Activated CD4-positive, CD25-positive, alpha-beta regulatory T cell treated with anti-CD3 and anti-CD28 coated beads, Interleukin-2, amount 50 U/mL, for 24 hours (primary cell): ENCODE measurements at regions not wholly inside any gene's neighbourhood (a gene's known extent, or its start where the extent isn't known, plus 50 kb on each side); places are given as distances from the start of the nearest gene placed in this dataset.
"Not testable (repeated sequence)": the region's sequence is repeated elsewhere in the genome, so short reads cannot be mapped to it uniquely, and the experiment has no call there.

Experiments
- ATAC-seq, 2 donors: fragments of 150-1000 bp; cut with Tn5 transposase; one replicate each; pipeline ENCODE4 v1.10.0; 2021; ENCODE audit warnings: mild to moderate bottlenecking in 1 of 2, moderate library complexity in 1 of 2

DNA sequence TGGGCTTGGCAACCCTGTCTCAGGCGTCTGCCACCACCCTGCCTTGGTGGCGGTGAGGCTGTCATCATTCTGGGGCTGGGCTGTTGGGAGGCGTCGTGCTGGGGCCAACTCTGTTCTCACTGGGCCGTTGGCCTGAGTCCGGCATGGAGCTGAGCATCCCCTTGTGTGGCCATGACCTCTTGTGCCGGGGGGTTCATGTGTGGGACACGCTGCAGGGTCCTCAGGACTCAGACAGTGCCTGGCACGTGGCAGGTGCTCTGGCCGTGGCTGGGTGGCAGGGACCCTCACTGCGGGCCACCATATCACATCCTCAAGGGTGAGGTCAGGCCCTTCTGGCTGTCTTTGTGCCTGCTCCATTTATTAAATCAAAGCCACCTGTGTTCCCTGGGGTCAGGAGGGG, 197.4 kb downstream of the BANP start:
- not testable (repeated sequence) for ATAC-seq

GRCh38 chr16:88149158-88149603, 197.9 kb downstream of the BANP start:
- not testable (repeated sequence) for ATAC-seq

DNA sequence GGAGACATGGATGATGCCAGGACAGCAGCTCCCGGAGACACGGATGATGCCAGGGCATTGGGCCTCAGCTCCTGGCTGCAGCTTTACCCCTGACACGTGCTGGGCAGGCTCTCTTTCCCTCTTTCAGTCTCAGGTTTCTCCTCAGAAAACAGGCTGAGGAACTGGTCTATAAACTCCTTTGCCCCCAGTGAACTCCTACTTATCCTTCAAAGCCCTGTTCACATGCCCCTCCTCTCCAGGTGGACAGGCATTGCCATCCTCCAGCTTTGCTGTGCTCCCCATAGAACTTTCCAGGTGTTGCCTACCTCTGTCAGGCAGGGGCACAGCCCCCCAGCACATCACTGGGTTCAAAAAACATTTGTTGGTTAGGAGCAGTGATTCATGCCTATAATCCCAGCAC, 198.4 kb downstream of the BANP start:
- ATAC-seq = not testable (repeated sequence)

GRCh38 chr16:88150456-88151128, 199.4 kb downstream of the BANP start:
- ATAC-seq = not testable (repeated sequence)

- ATAC-seq = not testable (repeated sequence)
Measured at GRCh38 chr16:88151129-88151499, 199.9 kb downstream of the BANP start.

- not testable (repeated sequence) for ATAC-seq
Measured at GRCh38 chr16:88151859-88152843, 200.9 kb downstream of the BANP start.

DNA sequence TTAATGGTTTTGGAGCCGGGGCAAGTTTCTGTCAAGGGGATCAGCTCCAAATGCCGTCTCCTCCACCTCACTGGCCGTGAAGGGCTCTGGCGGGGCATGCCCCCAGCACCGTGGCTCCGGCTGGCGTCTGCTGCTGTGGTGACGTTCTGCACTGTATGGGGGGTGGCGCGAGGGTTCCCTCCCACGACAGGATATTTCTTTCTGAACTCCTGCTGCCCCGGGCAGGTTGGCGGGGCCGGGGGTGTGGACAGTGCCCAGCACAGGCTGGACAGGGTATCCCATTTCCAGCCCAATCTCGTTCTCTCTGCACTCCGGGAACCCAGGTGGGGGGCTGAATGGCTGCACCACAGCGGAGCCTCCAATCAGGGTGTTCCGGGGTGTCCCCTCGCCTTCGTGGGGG, 201.6 kb downstream of the BANP start:
- not testable (repeated sequence) for ATAC-seq

DNA sequence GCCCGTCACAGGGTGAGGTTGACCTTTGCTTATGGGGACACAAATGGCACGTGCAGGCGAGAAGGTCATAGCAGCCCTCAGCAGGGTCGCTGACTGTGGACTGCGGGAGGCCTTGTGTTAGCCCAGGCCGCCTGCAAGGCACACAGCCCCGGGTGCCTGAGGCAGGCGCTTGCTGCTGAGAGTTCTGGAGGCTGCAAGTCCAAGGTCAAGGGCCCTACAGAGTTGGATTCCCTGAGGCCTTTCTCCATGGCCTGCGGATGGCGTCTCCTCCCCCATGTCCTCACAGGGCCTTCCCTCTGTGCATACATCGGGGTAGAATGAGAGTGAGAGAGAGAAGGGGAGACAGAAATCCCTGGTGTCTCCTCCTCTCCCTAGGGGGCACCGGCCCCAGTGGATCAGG, 202.3 kb downstream of the BANP start:
- not testable (repeated sequence) for ATAC-seq

DNA sequence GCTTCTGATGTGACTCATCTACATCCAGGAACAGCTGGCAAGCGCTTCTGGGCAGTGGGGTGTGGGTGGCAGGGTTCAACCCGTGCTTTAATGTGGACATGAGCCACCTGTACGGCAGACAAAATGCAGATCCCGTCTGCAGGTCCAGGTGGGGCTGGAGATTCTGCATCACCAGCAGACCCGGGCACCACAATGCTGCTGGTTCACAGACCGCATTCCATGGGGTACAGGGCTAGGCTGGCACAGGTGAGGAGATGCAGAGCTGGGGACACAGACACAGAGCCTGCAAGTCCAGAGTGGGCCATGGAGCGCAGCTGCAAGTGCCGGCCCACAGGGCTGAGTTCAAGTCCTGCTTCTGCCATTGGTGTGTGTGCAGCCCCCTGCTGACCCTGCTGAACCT, 203.7 kb downstream of the BANP start:
- not testable (repeated sequence) for ATAC-seq

GRCh38 chr16:88155681-88156080, 204.4 kb downstream of the BANP start:
- not testable (repeated sequence) for ATAC-seq

- not testable (repeated sequence) for ATAC-seq
Measured at GRCh38 chr16:88156640-88157283, 205.5 kb downstream of the BANP start.

DNA sequence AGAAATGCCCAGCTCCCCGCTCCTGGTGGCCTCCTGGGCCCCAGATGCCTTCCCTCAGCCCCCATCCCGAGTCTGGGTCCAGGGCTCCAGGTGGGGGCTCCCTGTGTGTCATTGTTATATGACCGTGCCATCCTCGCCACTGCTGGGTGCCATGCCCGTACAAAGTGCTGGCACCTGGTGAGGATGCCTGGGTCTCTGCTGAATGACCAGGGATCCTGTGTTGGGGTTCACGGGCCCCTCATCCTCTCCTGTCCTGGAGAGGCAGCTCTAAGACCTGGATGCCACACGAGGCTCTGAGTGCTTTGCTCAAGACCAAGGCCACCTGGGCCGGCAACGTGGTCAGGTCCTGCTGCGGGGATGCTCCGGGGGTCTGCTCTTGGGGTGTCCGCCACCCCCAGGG, 206.5 kb downstream of the BANP start:
- not testable (repeated sequence) for ATAC-seq

GRCh38 chr16:88158256-88159045, 207.2 kb downstream of the BANP start:
- not testable (repeated sequence) for ATAC-seq

DNA sequence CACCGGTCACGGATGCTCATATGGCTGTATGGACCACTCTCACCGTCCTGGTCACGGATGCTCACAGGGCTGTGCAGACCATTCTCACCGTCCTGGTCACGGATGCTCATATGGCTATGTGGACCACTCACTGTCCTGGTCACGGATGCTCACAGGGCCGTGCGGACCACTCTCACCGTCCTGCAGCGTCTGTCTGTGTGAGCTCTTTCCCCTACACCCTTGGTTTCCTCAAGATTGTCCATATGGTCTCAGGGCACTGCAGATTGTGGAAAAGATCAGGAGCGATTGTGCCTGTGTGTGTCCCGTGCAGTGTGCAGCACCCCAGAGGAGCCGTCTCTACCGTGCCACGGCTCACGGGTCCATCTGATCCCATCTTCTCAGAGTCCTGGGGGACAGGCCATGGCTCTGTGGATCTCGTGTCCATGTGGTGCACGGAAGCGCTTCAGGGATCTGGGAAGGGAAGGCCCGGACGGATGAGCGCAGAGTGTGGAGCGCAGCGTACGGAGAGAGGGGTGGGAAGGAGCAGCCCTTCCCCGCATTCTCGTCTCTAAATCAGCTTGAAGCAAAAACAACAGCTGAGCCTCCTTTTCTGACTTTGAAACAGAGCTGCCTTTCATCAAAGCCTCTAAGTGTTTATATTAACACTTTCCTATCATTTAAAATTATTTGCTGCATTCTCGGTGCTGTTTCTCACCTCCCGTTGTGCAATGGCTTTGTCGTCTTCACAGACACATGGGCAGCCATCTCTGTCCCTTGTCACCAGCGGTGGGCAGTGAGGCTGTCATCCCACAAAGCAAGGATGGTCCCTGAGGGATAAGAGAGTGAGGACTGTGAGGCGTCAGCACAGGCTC, 208.0 kb downstream of the BANP start:
- ATAC-seq = not testable (repeated sequence)

DNA sequence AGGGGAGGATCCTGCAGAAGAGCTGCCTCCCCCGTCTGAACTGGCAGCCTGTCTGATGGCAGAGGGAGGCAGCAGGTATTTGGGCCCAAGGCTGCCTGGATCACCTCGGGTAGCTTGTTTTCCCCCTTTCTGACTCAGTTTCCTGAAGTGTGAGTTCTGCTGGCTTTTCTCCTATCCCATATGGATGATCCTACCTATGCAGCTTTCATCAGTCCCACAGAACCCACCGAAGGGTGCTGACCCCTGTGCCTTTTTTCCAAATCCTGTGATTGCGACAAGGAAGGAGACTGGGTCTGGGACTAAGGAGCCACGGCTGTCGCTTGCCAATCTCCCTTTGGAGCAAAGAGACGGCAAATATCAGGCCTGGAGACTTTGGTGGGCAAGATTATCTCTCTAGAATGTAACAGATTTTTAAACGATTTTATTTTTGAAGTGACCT, 208.7 kb downstream of the BANP start:
- ATAC-seq = not testable (repeated sequence)

- ATAC-seq = not testable (repeated sequence)
Measured at GRCh38 chr16:88161191-88161590, 210.0 kb downstream of the BANP start.

DNA sequence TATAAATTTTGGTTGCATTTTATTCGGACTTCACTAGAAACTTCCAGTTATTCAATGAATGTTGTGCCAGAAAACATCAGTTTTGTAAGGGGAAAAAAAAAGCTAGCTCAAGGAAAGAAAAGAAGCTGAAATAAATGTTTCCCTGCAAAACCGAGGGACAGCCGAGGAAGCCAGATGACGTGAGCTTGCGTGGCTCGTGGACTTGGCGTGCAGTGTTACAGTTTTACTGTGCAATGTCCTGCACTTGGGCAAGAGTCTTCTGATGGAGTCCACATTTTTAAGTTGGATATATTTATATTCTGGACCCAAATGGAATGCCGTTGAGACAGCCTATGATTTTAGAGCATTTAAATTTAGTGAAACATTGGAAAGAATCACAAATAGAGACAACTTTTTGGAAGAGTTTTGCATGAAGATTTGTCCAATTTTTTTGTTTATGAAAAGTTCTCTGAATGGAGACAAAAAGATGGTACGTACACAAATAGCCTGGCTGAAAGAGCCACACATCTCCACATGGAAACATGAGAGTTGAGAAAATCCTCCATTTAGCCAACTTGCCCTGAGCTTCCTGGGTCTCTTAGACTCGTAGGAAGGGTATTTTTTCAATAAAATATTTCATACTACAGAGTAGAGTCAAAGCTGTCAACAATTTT, 210.5 kb downstream of the BANP start:
- not testable (repeated sequence) for ATAC-seq

DNA sequence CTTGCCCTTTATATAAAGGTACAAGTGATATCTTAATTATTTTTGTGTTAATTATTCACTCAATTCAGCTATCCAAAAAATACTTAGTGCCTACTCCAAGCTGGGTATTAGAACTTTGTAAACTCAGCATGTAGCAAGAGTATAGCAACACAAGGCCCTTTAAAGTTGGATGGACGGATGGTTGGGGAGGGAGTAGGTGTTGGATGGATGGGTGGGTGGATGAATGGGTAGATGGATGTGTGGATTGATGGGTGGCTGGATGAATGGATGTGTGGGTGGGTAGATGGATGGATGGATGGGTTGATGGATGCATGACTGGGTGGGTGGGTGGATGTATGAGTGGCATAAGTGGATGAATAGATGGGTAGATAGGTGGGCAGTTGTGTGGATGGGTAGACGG, 211.5 kb downstream of the BANP start:
- ATAC-seq = not testable (repeated sequence)

DNA sequence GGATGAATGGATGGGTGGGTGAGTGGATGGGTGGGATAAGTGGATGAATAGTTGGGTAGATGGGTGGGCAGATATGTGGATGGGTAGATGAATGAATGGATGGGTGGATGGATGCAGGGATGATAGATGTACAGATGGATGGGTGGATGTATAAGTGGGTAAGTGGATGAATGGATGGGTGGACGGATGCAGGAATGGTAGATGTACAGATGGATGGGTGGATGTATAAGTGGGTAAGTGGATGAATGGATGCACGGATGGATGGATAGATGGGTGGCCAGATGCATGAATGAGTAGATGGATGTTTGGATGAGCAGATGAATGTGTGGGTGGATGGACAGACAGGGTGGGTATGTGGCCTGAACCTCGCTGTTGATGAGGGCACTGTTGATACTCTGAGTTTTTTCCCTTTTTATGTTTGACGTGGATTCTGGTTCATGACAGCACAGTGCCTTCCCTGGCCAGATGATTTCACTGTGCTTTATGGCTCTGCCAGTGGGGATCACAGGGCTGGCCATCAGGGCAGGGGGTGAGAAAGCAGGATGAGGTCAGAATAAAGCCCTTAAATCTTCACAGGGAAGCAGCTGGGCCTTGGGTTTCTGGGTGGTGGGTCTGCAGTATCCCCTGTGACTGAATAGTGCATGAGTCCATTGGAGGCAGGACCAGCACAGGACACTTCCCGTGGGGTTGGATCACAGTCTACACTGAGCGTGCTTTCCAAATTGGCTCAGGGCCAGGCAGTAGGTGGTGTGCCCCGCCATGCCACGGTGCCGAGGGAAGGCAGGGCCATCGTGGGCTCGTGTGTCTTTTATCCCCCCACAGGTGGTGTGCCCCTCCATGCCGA, 213.2 kb downstream of the BANP start:
- ATAC-seq = not testable (repeated sequence)
